ENCODE measurements at regions not wholly inside any gene's neighbourhood (a gene's known extent, or its start where the extent isn't known, plus 50 kb on each side); places are given as distances from the start of the nearest gene placed in this dataset.
"Not testable (repeated sequence)": the region's sequence is repeated elsewhere in the genome, so short reads cannot be mapped to it uniquely, and the experiment has no call there.

DNA sequence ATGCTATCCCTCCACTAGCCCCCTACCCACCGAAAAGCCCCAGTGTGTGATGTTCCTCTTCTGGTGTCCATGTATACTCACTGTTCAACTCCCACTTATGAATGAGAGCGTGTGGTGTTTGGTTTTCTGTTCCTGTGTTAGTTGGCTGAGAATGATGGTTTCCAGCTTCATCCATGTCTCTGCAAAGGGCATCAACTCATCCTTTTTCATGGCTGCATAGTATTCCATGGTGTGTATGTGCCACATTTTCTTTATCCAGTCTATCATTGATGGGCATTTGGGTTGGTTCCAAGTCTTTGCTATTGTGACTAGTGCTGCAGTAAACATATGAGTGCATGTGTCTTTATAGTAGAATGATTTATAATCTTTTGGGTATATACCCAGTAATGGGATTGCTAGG, 599.3 kb upstream of the B3GAT1 start:
- DNase-seq: not testable (repeated sequence)

- no peak for DNase-seq
These were observed 597.1 kb upstream of the B3GAT1 start for GRCh38 chr11:135009125-135009524.

DNA sequence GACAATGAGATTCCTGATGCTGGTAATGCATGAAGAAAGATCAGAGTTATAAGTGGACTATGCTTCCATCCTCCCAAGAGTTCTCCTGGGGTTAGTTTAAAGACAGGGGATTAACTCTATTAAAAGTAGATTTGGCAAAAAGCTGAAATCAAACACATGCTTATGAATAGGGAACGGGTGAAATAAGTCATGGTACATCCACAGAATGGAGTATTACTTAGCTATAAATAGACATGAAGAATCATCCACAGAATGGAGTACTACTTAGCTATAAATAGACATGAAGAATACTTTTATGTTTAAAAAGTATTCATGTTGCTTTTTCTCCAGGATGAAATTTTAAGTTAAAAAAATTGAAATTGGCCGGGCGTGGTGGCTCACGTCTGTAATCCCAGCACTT, 596.4 kb upstream of the B3GAT1 start:
- DNase-seq: no peak

- DNase-seq: no peak
These were observed 596.0 kb upstream of the B3GAT1 start for GRCh38 chr11:135008001-135008405.

DNA sequence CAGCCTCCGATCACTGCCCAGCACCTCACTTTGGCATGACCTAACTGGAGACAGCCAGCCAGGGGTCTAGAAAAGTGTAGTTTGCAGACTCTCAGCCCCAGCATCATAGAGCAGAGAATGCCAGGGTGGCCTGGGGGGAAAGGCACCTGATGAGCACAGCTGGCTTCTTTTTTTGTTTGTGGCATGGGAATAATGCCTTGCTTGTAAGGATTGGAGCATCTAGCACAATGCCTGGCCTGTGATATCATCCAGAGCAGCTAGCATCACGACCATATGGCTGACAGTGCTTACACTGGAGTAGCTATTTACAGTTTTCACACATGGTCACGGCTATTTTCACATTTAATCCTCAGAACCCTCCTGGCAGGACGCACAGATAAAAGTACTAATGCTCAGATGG, 594.8 kb upstream of the B3GAT1 start:
- peak in 10 of 14 donors; percentile 13 to 70 (median 46) for DNase-seq

- DNase-seq: no peak
These were observed 592.5 kb upstream of the B3GAT1 start for GRCh38 chr11:135004495-135004894.

GRCh38 chr11:135002236-135002635, 590.2 kb upstream of the B3GAT1 start:
- no peak for DNase-seq

DNA sequence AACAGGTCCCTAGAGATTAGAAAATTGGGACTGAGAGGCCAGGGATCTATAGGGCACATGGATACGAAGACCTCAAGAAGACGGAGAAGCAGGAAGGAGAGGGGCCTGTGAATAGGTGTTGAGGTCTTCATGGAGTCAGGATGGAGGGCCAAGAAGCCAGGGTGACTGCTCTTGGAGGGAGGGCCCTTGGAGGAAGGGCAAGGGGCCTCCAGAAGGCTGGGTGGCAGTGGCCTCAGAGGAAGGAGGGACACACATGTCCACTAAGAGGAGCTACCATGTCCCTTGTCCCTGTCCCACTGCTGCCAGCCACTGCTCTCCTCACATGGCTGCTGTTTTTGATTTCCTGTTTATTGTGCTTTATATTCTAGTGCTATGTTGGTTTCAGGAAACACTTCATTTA, 589.5 kb upstream of the B3GAT1 start:
- no peak for DNase-seq

GRCh38 chr11:135001065-135001464, 589.0 kb upstream of the B3GAT1 start:
- DNase-seq: not testable (repeated sequence)

GRCh38 chr11:134999590-134999989, 587.5 kb upstream of the B3GAT1 start:
- no peak for DNase-seq

GRCh38 chr11:134997652-134998320, 585.7 kb upstream of the B3GAT1 start:
- no peak for DNase-seq

- DNase-seq: no peak
These were observed 583.7 kb upstream of the B3GAT1 start for GRCh38 chr11:134995741-134996140.

GRCh38 chr11:134994431-134994830, 582.4 kb upstream of the B3GAT1 start:
- DNase-seq: no peak

- DNase-seq: no peak
These were observed 581.7 kb upstream of the B3GAT1 start for GRCh38 chr11:134993691-134994243.

DNA sequence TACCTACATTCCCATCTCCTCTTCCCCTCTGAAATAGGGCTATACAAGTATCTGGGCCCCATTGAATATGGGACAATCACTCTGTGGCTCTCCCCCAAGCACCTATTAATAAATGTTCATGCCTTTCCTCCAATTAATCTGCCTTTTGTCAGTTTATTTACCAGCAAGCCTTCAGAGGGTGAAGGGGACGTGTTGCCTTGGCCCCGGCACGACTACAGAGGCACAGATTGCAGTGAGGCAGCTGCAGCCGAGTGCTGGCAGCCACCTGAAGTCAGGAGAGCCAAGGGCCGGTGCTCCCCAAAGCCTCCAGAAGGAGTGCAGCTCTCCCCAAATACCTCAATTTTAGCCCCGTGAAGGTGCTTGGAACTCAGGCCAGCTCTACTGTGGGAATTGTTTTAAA, 580.9 kb upstream of the B3GAT1 start:
- no peak for DNase-seq

DNA sequence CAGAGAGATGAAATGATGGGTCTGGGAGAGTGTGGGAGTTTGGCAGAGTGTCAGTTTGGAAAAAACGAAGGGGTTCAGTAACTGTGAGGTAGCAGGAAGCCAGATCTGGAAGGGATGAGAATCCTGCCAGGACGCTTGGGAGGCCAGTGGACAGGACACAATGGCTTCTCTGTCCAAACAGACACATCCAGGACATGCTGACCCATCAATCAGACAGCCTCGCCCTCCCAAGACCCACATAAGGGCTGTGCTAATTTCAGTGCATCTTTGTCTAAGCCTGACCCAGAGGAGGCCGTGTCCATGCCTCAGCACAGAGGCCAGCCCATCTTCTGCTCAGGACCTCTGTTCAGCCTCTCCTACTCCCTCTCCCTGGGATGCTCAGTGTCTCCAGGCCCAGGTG, 576.5 kb upstream of the B3GAT1 start:
- peak in 1 of 14 donors; percentile 10 for DNase-seq

- no peak for DNase-seq
These were observed 575.8 kb upstream of the B3GAT1 start for GRCh38 chr11:134987822-134988221.

DNA sequence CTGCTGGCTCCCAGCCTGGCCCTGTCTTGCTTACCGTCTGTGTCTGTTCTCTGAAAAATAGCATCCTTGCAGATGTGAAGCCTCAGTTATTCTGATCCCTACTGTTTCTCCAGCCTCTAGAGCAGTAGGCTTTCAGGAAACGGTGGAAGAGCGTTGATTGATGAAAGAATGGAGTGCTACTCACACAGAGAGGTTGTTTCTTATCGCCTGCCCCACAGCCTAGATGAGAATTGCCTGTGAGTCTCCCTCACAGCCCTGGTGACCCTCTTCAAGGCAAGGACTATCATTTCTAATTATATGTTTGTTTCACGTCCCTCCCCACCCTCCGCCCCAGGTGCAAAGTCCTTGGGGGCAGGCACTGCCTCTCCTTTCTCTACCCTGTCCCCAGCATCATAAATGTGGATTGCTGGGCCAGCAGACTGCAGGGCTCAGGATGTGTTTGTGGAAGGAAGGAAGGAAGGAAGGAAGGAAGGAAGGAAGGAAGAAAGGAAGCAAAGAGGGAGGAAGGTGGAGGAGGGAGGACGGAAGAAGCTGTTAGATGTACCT, 575.3 kb upstream of the B3GAT1 start:
- no peak for DNase-seq

GRCh38 chr11:134984421-134984820, 572.4 kb upstream of the B3GAT1 start:
- no peak for DNase-seq

- not testable (repeated sequence) for DNase-seq
These were observed 570.4 kb upstream of the B3GAT1 start for GRCh38 chr11:134982432-134982831.

DNA sequence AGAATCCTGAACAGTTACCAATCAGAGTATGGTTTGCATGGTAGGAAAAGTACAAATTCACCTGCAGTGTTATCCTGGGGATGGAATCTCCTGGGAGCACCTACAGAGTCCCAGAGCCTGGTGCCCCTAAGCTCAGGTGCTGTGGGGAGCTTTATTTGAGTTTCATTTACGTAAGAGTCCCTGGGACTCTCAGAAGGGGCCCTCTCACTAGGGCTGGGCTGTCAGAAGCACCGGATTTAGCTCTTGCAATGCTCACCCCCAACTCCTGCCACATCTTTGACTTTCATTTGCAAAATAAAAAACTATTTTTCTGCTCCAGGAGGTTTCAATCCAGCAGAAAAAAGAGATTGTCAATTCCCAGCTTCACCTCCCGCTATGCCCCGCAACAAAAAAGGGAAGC, 569.8 kb upstream of the B3GAT1 start:
- no peak for DNase-seq

- peak in 1 of 14 donors; percentile 9 for DNase-seq
These were observed 569.0 kb upstream of the B3GAT1 start for GRCh38 chr11:134980819-134981710.

DNA sequence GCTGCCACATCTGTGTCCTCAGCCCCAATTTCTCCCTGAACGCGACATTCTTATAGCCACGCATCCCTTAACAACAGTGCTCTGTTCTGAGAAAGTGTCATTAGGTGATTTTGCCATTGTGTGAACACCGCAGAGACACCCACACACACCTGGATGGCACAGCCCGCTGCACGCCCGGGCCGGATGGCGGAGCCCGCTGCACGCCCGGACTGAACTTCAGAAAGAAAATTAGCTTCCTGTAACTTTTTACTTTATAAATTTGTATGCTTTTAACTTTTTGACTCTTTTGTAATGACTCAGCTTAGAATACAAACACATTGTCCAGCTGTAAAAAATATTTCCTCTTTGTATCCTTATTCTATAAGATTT, 567.0 kb upstream of the B3GAT1 start:
- not testable (repeated sequence) for DNase-seq

Measured in C1 segment of cervical spinal cord (tissue), 14 donors.